Putamen (tissue), 1 donor: ENCODE measurements at regions not wholly inside any gene's neighbourhood (a gene's known extent, or its start where the extent isn't known, plus 50 kb on each side); places are given as distances from the start of the nearest gene placed in this dataset.

Experiments used
- DNase-seq: peaks from one replicate; pipeline ENCODE4 v3.0.0-alpha.2; 2016; ENCODE audit warnings: low spot score

- DNase-seq, result no peak
Measured at GRCh38 chr1:187310038-187310631, 481.4 kb downstream of the PLA2G4A start.

GRCh38 chr1:187313115-187313514 is 484.4 kb downstream of the PLA2G4A start:
- DNase-seq, result no peak

- no peak for DNase-seq
Measured at GRCh38 chr1:187326557-187326956, 497.8 kb downstream of the PLA2G4A start.

- DNase-seq, result no peak
Measured at GRCh38 chr1:187336441-187337168, 507.9 kb downstream of the PLA2G4A start.

GRCh38 chr1:187338762-187339412 is 510.1 kb downstream of the PLA2G4A start:
- no peak for DNase-seq

GRCh38 chr1:187342495-187342894 is 513.7 kb downstream of the PLA2G4A start:
- DNase-seq, result no peak

- DNase-seq, result no peak
Measured at GRCh38 chr1:187374082-187374481, 545.3 kb downstream of the PLA2G4A start.

GRCh38 chr1:187374742-187375141 is 546.0 kb downstream of the PLA2G4A start:
- no peak for DNase-seq

- no peak for DNase-seq
Measured at GRCh38 chr1:187383366-187383765, 554.6 kb downstream of the PLA2G4A start.

GRCh38 chr1:187384504-187384903 is 555.8 kb downstream of the PLA2G4A start:
- no peak for DNase-seq

GRCh38 chr1:187390215-187390818 is 561.6 kb downstream of the PLA2G4A start:
- no peak for DNase-seq

GRCh38 chr1:187396226-187396625 is 567.5 kb downstream of the PLA2G4A start:
- no peak for DNase-seq

- DNase-seq, result no peak
Measured at GRCh38 chr1:187396929-187397796, 568.4 kb downstream of the PLA2G4A start.

GRCh38 chr1:187408212-187409004 is 579.7 kb downstream of the PLA2G4A start:
- DNase-seq, result no peak

GRCh38 chr1:187409341-187409740 is 580.6 kb downstream of the PLA2G4A start:
- no peak for DNase-seq

GRCh38 chr1:187411118-187411517 is 582.4 kb downstream of the PLA2G4A start:
- no peak for DNase-seq

- DNase-seq, result no peak
Measured at GRCh38 chr1:187413405-187414169, 584.8 kb downstream of the PLA2G4A start.

- DNase-seq, result no peak
Measured at GRCh38 chr1:187415065-187415464, 586.3 kb downstream of the PLA2G4A start.

GRCh38 chr1:187417520-187417919 is 588.8 kb downstream of the PLA2G4A start:
- no peak for DNase-seq

GRCh38 chr1:187433598-187433997 is 604.8 kb downstream of the PLA2G4A start:
- no peak for DNase-seq
